Stimulated activated CD8-positive, alpha-beta memory T cell treated with anti-CD3 and anti-CD28 coated beads, Interleukin-7, amount 100 ng/mL, for 48 hours (primary cell): ENCODE measurements at regions not wholly inside any gene's neighbourhood (a gene's known extent, or its start where the extent isn't known, plus 50 kb on each side); places are given as distances from the start of the nearest gene placed in this dataset.
A peak's percentile ranks its signal among the peaks of the same experiment; 100 is the strongest.

Experiments
- DNase-seq, 2 donors: peaks; one replicate each; pipeline ENCODE4 v3.0.0-alpha.2; 2020; ENCODE audit warnings: low read depth in 1 of 2; ENCODE audit errors: extremely low read depth in 1 of 2

- DNase-seq, result no peak
These were observed 368.5 kb upstream of the MAD2L1 start for GRCh38 chr4:120435179-120435578.

DNA sequence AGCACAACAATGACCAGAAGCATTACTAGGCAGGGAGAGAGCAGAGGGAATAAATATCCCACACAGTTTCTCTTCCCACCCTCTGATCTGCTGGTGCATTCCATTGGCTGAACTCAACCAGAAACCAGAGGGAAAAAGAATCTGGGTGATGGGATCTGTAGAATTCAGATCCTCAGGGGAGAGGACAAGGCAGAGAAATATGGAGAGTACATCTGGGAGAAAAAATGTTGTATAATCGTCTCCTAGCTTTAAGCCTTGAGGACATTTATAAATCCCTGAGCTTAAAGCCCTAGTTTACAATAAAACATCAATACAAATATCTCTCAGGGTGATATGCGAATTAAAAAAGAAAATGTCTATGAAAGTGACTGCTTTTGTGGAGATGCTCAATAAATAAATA lies 368.1 kb upstream of the MAD2L1 start:
- DNase-seq, result no peak

- DNase-seq, result no peak
These were observed 365.7 kb upstream of the MAD2L1 start for GRCh38 chr4:120432301-120432860.

DNA sequence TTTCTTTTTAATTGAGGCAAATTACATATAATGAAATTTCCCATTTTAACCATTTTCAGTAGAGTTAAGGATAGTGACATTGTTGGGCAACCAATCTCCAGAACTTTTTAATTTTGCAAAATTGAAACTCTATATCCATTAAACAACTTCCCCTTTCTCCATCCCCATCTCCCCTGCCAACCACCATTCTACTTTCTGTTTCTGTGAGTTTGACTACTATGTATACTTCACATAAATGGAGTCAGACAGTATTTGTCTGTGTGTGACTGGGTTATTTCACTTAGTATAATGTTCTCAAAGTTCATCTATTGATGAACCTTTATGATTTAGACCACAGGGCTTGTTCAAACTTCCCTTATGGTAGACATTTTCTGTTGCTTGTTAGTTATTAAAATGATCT lies 364.5 kb upstream of the MAD2L1 start:
- no peak for DNase-seq

DNA sequence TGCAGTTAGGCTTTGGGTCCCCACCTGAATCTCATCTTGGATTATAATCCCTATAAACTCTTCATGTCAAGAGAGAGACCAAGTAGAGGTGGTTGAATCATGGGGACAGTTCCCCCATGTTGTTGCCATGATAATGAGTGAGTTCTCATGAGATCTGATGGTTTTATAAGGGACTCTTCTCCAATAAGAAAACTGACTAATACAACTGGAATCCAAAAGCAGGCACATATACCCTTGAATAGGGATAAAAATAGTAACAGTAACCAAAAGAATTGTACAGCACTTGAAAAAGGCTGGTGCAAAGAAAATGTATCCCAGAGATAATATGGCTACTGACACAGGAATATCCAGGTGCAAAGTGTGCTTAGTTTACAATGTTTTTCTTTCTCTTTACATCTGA lies 351.5 kb upstream of the MAD2L1 start:
- no peak for DNase-seq

GRCh38 chr4:120415896-120416295 lies 349.2 kb upstream of the MAD2L1 start:
- DNase-seq, result no peak

DNA sequence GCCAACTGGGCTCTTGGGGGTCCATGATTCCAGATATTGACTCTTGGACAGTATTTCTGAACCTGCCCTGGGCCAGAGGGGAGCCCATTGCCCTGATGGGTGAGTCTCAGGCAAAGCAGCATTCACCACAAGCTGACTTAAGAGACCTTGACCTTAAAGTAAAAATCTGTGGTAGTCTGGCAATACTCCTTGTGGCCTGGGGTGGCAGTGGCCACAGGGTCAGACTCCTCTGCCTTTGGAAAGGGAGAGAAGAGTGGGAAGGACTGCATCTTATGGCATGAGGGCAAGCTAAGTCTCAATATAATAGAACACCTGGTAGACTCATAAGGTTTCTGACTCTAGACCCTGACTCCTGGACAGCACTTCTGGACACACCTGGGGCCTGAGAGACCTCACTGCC lies 340.3 kb upstream of the MAD2L1 start:
- DNase-seq, result no peak

- DNase-seq, result no peak
These were observed 336.6 kb upstream of the MAD2L1 start for GRCh38 chr4:120403296-120403695.

- DNase-seq, result no peak
These were observed 333.8 kb upstream of the MAD2L1 start for GRCh38 chr4:120400441-120400840.

- DNase-seq, result no peak
These were observed 333.2 kb upstream of the MAD2L1 start for GRCh38 chr4:120399826-120400225.

DNA sequence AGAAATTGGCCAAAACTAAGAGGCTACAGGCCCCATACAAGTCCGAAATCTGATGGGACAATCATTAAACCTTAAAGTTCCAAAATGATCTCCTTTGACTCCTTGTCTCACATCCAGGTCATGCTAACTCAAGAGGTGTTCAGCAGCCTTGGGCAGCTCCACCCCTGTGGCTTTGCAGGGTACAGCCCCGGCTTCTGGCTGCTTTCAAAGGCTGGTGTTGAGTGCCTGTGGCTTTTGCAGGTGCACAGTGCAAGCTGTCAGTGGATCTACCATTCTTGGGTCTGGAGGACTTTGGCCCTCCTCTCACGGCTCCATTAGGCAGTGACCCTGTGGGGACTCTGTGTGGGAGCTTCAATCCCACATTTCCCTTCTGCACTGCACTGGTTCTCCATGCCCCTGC lies 329.1 kb upstream of the MAD2L1 start:
- no peak for DNase-seq

DNA sequence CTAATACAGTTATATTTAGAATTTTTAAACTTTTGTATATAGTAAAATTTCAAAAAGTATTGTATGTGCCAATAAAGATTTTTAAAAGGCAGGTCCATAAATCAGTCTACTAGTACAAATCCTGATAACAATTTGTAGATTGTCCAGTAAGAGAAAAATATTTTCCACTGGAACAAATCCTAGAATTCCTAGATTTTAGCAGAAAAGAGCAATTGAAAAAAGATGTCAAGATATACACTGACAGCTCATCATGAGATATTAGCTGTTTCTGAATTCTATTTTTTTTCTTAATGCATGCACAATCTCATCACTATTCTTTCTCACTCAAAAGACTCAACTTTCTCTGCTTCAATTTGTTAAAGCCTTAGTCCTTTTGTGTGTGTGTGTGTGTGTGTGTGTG lies 289.2 kb upstream of the MAD2L1 start:
- no peak for DNase-seq

DNA sequence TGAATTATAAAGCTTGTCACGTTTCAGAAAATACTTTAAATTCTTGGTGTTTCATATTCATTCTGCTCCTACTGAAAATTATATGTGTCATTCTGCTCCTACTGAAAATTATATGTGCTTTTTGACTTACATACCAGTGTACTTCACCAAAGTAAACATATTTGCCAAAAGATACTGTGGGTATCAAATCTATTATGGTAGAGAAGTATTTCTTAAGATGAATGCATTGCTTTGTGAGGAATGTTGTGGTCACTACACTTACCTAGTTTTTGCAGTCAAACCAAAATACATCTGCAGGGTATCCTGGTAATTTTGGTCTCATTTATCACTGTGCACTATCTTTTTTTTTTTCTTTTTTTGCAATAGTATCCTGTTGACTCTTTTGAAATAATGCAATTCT lies 287.7 kb upstream of the MAD2L1 start:
- DNase-seq, result no peak

GRCh38 chr4:120353235-120353634 lies 286.6 kb upstream of the MAD2L1 start:
- no peak for DNase-seq

DNA sequence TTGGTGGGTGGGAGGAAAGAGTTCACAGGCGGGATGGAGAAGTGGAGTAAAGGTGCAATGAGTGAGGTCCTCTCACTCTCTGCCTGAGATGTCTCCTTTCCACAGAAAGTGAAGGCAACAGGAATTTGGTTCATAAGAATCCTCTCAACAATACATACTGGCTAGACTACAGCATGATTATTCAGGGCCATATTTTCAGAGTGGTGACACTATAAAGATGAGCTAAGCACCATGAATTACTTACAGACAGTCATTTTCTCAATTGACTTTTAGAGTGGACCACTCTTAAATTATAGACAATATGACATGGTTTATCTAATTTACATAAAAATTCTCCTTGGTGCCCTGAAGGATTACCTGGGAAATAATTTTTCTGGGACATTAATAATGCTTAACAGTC lies 286.1 kb upstream of the MAD2L1 start:
- no peak for DNase-seq

DNA sequence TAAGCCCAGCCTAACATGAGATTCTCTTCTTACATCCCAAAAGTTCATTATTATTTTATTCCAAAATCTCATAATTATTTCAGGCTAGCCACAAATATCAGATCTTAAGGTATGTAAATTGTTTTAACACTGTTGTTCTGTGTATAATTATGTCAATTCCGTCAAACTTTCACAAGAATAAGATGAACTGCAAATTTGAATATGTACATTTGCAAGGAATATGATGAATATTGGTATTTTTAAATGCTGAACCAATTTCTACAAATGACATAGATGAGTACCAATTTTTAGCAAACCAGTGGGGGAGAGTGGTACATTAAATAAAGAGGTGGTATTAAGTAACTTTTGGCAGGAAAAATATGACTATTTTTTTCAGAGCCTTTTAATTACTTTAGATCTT lies 282.3 kb upstream of the MAD2L1 start:
- no peak for DNase-seq

DNA sequence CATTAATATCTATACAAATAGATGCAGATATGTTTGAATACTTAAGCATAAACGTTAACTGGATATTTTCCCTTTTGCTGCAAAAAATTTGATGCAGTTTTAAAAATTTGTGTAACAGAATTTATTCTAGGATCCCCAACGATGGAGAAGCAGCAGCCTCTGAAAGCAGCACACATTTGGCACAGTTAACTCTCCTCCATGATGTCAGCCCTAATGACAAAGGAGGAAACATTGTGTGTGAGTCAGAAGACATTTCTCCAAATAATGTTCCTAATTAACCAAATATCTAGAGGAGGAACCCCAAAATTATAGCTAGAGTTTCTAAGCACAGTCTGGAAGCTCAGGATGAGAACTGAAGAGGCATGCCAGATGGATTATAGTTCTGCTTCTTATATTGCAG lies 281.9 kb upstream of the MAD2L1 start:
- no peak for DNase-seq

GRCh38 chr4:120331486-120332370 lies 265.1 kb upstream of the MAD2L1 start:
- peak in 1 of 2 donors; percentile 2 for DNase-seq

GRCh38 chr4:120329386-120329785 lies 262.7 kb upstream of the MAD2L1 start:
- DNase-seq, result no peak

DNA sequence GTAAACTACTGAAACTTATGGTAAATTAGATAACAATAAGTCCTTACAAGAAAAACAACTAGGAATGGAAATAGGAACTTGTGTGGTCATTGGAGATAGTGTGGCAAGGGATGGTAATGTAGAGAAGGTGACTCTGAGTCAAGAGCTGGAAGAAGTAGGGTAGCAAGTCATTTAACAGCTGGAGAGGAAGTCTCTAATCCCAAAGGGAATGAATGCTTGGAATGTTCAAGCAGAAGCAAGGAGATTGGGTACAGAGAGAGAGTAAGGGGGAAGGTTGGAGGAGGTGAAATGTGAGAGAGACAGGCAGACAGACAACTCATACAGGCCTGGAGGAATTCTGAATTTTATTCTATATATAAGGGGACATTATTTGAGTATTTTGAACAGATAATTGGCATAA lies 260.6 kb upstream of the MAD2L1 start:
- no peak for DNase-seq

GRCh38 chr4:120319046-120319767 lies 252.6 kb upstream of the MAD2L1 start:
- DNase-seq, result no peak
